ENCODE measurements at regions not wholly inside any gene's neighbourhood (a gene's known extent, or its start where the extent isn't known, plus 50 kb on each side); places are given as distances from the start of the nearest gene placed in this dataset.
A peak's percentile ranks its signal among the peaks of the same experiment; 100 is the strongest.
"Not testable (repeated sequence)": the region's sequence is repeated elsewhere in the genome, so short reads cannot be mapped to it uniquely, and the experiment has no call there.

DNA sequence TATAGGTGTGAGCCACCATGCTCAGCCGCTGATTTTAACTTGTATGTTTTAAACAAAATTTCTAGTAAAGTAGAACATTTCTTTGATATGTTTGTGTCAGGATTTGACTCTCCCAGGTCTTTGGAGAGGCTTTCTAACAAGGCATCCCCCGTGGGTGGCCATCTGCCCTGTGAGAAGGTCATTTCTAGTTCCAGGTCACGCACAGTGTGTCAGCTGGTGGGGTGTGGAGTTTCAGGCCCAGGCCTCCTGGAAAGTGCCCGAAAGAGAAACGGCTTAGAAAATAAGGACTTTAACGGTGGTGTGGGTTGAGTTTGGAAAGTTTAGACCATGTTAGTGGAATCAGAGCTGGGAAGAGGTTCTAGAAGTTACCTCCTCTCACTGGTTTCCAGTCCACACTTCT lies 61.0 kb downstream of the SPDYE17 start:
- not testable (repeated sequence) for H3K27me3 ChIP-seq (ENCODE audit: control insufficient read depth, insufficient read depth, low read length); H3K36me3 ChIP-seq (ENCODE audit: control insufficient read depth, insufficient read depth, low read length); DNase-seq (ENCODE audit: low read depth); H3K4me3 ChIP-seq (ENCODE audit: low read depth, low read length); FAIRE-seq

DNA sequence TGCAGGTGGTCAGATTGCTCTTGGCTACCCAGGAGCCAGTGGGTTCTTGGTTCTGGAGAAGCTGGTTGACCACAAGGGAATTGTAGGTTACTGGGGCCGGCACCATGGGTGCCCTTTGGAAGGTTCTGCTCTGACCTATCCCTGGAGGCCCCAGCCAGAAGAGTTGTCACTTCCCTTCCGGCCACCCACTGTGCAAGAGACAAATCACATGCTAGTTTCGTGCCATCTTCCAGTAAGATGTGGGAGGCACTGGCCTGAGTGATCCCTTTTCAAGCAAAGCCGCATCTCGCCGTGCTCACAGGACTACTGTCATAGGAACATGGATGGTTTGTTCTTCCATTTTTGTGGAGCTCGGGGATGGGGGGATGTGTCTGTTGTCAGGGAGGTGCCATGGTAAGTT lies 62.3 kb downstream of the SPDYE17 start:
- H3K36me3 ChIP-seq (ENCODE audit: control insufficient read depth, insufficient read depth, low read length); H3K4me3 ChIP-seq (ENCODE audit: low read depth, low read length); H3K27me3 ChIP-seq (ENCODE audit: control insufficient read depth, insufficient read depth, low read length); FAIRE-seq; DNase-seq (ENCODE audit: low read depth): not testable (repeated sequence)

- DNase-seq (ENCODE audit: low read depth); H3K36me3 ChIP-seq (ENCODE audit: control insufficient read depth, insufficient read depth, low read length); FAIRE-seq; H3K27me3 ChIP-seq (ENCODE audit: control insufficient read depth, insufficient read depth, low read length); H3K4me3 ChIP-seq (ENCODE audit: low read depth, low read length): not testable (repeated sequence)
Observed at GRCh38 chr7:76965731-76966548, 66.2 kb downstream of the SPDYE17 start.

DNA sequence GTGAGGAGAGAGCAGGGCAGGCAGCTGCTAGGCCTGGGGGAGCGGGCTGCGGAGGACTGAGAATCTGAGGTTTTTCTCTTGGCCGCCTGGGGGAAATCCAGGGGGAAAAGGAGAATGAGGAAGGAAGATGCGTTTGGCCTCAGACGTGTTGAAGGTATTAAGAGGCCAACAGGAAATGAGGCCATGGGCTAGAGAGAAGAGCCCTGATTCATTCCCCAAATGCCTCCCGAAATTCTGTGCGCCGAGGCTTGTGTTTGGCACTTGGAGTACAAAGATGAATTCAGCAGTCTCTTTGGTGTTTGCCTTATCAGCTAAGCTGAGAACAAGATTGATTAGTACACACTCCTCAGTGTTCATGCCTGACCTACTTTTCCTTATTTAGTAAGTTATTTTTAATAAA lies 68.1 kb downstream of the SPDYE17 start:
- H3K4me3 ChIP-seq (ENCODE audit: low read depth, low read length); H3K27me3 ChIP-seq (ENCODE audit: control insufficient read depth, insufficient read depth, low read length); H3K36me3 ChIP-seq (ENCODE audit: control insufficient read depth, insufficient read depth, low read length); FAIRE-seq; DNase-seq (ENCODE audit: low read depth): not testable (repeated sequence)

- FAIRE-seq; H3K27me3 ChIP-seq (ENCODE audit: control insufficient read depth, insufficient read depth, low read length); H3K36me3 ChIP-seq (ENCODE audit: control insufficient read depth, insufficient read depth, low read length); H3K4me3 ChIP-seq (ENCODE audit: low read depth, low read length); DNase-seq (ENCODE audit: low read depth): not testable (repeated sequence)
Observed at GRCh38 chr7:76963061-76963460, 69.1 kb downstream of the SPDYE17 start.

DNA sequence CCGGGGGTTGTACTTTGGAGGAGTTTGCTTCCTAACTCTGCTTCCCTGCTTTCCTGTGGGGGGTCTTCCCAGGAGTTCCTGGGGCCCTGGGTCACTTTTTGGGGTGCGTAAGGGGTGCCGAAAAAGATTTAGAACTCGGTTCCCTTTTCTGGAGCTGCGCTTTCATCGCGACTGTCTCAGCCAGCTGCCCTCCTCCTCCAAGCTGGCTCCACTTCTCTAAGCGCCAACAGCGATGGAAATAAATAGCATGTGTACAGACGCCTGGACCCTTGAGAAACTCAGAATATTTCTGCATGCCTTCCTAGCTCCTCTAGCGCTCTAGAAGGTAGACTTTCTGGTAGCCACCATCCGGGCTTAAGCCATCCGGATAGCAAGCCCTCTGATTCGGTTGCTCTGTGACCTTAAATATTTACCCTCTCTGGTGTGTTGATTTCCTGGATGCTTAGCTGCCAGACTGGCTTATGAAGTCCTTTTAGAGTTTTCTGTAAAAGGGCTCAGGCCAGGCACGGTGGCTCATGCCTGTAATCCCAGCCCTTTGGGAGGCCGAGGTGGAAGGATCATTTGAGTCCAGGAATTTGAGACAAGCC lies 71.7 kb downstream of the SPDYE17 start:
- FAIRE-seq; H3K4me3 ChIP-seq (ENCODE audit: low read depth, low read length); DNase-seq (ENCODE audit: low read depth); H3K36me3 ChIP-seq (ENCODE audit: control insufficient read depth, insufficient read depth, low read length); H3K27me3 ChIP-seq (ENCODE audit: control insufficient read depth, insufficient read depth, low read length): not testable (repeated sequence)

- H3K27me3 ChIP-seq (ENCODE audit: control insufficient read depth, insufficient read depth, low read length); H3K4me3 ChIP-seq (ENCODE audit: low read depth, low read length); FAIRE-seq; DNase-seq (ENCODE audit: low read depth); H3K36me3 ChIP-seq (ENCODE audit: control insufficient read depth, insufficient read depth, low read length): not testable (repeated sequence)
Observed at GRCh38 chr7:76959573-76960399, 72.4 kb downstream of the SPDYE17 start.

DNA sequence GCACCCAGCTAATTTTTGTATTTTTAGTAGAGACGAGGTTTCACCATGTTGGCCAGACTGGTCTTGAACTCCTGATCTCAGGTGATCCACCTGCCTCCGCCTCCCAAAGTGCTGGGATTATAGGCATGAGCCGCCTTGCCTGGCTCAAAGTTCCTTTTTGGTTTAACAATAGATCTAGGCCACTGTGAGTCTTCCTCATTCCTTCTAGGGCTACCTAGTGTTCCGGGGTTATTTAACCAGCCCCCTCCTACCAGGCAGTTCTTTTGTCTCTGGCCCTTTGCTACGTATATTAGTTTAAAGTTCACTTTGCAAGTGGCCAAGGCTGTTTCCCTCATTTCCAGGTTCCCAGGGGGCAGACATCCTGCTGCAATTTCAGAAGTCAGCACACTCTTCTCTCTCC lies 75.6 kb downstream of the SPDYE17 start:
- not testable (repeated sequence) for H3K4me3 ChIP-seq (ENCODE audit: low read depth, low read length); DNase-seq (ENCODE audit: low read depth); H3K27me3 ChIP-seq (ENCODE audit: control insufficient read depth, insufficient read depth, low read length); H3K36me3 ChIP-seq (ENCODE audit: control insufficient read depth, insufficient read depth, low read length); FAIRE-seq

GRCh38 chr7:76955124-76955523 lies 77.0 kb downstream of the SPDYE17 start:
- DNase-seq (ENCODE audit: low read depth); FAIRE-seq; H3K4me3 ChIP-seq (ENCODE audit: low read depth, low read length); H3K36me3 ChIP-seq (ENCODE audit: control insufficient read depth, insufficient read depth, low read length); H3K27me3 ChIP-seq (ENCODE audit: control insufficient read depth, insufficient read depth, low read length): not testable (repeated sequence)

DNA sequence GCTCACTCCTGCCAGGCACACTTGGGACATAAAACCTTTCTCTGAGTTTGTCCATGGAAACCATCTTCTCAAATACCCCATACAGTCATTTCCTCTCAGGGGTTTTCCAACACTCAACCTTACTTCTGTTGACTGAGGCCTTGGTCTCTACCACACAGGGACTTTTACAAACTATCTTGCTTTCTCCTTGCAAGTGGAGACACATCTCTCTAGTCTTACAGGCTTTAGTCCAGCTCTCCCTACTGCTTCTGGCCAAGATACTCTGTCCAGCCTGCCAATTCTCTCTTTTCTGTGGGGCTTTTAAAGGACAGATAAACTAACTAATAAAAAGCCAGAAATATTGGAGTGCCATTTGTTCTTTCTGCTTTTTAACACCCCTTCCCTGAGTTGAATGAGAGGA lies 87.6 kb downstream of the SPDYE17 start:
- DNase-seq (ENCODE audit: low read depth), result peak; percentile 54
- FAIRE-seq; H3K27me3 ChIP-seq (ENCODE audit: control insufficient read depth, insufficient read depth, low read length); H3K36me3 ChIP-seq (ENCODE audit: control insufficient read depth, insufficient read depth, low read length); H3K4me3 ChIP-seq (ENCODE audit: low read depth, low read length): not testable (repeated sequence)

- FAIRE-seq, result not testable (repeated sequence)
Observed at GRCh38 chr7:76941809-76942765, 90.1 kb downstream of the SPDYE17 start.

GRCh38 chr7:76937781-76938180 lies 94.4 kb downstream of the SPDYE17 start:
- DNase-seq (ENCODE audit: low read depth); H3K36me3 ChIP-seq (ENCODE audit: control insufficient read depth, insufficient read depth, low read length); FAIRE-seq; H3K27me3 ChIP-seq (ENCODE audit: control insufficient read depth, insufficient read depth, low read length); H3K4me3 ChIP-seq (ENCODE audit: low read depth, low read length): not testable (repeated sequence)

More at GRCh38 chr7:76941809-76942765, 90.1 kb downstream of the SPDYE17 start:
- DNase-seq (ENCODE audit: low read depth); H3K27me3 ChIP-seq (ENCODE audit: control insufficient read depth, insufficient read depth, low read length); H3K4me3 ChIP-seq (ENCODE audit: low read depth, low read length); H3K36me3 ChIP-seq (ENCODE audit: control insufficient read depth, insufficient read depth, low read length): not testable (repeated sequence)

DNA sequence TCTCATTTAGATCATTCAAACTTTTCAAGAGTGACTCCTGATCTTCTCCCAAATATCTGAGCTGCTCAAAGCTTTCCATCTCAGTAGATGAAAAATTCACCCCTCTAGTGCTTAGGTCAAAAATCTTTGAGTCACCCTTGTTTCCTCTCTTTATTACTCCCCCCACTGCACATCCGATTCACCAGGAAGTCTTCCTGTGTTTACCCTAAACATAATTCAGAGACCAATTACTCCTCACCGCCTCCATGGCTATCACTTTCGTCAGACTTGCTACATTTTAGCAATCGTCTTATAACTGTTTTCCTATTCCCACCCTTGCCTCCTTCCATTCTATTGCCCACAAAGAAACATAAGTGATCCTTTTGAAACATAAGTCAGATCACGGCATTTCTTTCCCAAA lies 94.8 kb downstream of the SPDYE17 start:
- FAIRE-seq; H3K27me3 ChIP-seq (ENCODE audit: control insufficient read depth, insufficient read depth, low read length); H3K4me3 ChIP-seq (ENCODE audit: low read depth, low read length); DNase-seq (ENCODE audit: low read depth); H3K36me3 ChIP-seq (ENCODE audit: control insufficient read depth, insufficient read depth, low read length): not testable (repeated sequence)

All from bronchial epithelial cell (primary cell).